ENCODE measurements at regions not wholly inside any gene's neighbourhood (a gene's known extent, or its start where the extent isn't known, plus 50 kb on each side); places are given as distances from the start of the nearest gene placed in this dataset.

GRCh38 chr14:101227611-101228594, 324.4 kb upstream of the RTL1 start:
- peaks cover 0 to 70% of the 10 kb centered on the region in 2 experiments; a peak in 1 of 4 replicates for H3K4me1 ChIP-seq (ENCODE audit: control insufficient read depth in 1 of 2, insufficient read depth in 2 of 2, low read depth in 1 of 2, low read length in 1 of 2)
- CTCF ChIA-PET: interaction anchor here (0.6 to 3.2 kb wide), 9 partner anchors 32 to 850 kb away, joined by 3 to 13 read pairs (median 3); no protein-coding TSS in a partner anchor
- no peaks in the 10 kb centered on the region for H3K9me3 ChIP-seq
- no peaks in the 10 kb centered on the region for H3K36me3 ChIP-seq (replicated peaks in 1 of 2; ENCODE audit: control insufficient read depth in 1 of 2, insufficient read depth in 2 of 2, low read length in 1 of 2)
- H2AFZ ChIP-seq (ENCODE audit: low read depth): no peak overlapping the region
- peak overlapping the region in 1 of 2 experiments; percentile 97; a peak in 2 of 4 replicates for H3K27ac ChIP-seq (ENCODE audit: low read depth in 2 of 2, low read length in 1 of 2)
- H3K27me3 ChIP-seq (ENCODE audit: insufficient read depth): no peaks in the 10 kb centered on the region
- H3K4me3 ChIP-seq (ENCODE audit: low read depth in 2 of 2, low read length in 1 of 2): peak overlapping the region in 1 of 2 experiments; percentile 6; a peak in 1 of 4 replicates
- H3K9ac ChIP-seq: no peak overlapping the region
- no peak for DNase-seq
- no peaks in the 10 kb centered on the region for H3F3A ChIP-seq (replicated peaks; ENCODE audit: insufficient read depth)
- POLR2A ChIA-PET: interaction anchor here (0.5 to 5.1 kb wide), 10 partner anchors 51 to 810 kb away, joined by 3 to 46 read pairs (median 5); partner anchors contain the start of gene RTL1
- no peak for TF ChIP-seq NRF1 (IDR thresholded peaks at IDR 0.05; ENCODE audit: low read depth, low read length)
- no peak for TF ChIP-seq MXI1 (IDR thresholded peaks at IDR 0.05; ENCODE audit: low read depth, low read length)
- no peak for TF ChIP-seq USF2 (IDR thresholded peaks at IDR 0.05; ENCODE audit: borderline replicate concordance, low read depth, low read length)
- no peak for TF ChIP-seq CTCF (IDR thresholded peaks at IDR 0.05)
- TF ChIP-seq FOXJ3 (CRISPR knock-in tag; IDR thresholded peaks at IDR 0.05): no peak
- TF ChIP-seq EZH2phosphoT487 (IDR thresholded peaks at IDR 0.05; ENCODE audit: borderline replicate concordance, low read depth): no peak
- no peak for TF ChIP-seq MEF2A (IDR thresholded peaks at IDR 0.05; ENCODE audit: borderline replicate concordance, low read depth)
- no peak for TF ChIP-seq GATA2 (CRISPR knock-in tag; IDR thresholded peaks at IDR 0.05)
- no peak for TF ChIP-seq TAF1 (IDR thresholded peaks at IDR 0.05; ENCODE audit: borderline replicate concordance, low read depth, low read length)
- TF ChIP-seq RFX5 (IDR thresholded peaks at IDR 0.05; ENCODE audit: low read length): no peak
- no peak for TF ChIP-seq EP300 (IDR thresholded peaks at IDR 0.05; ENCODE audit: borderline replicate concordance in 1 of 2, low read depth in 1 of 2, low read length in 1 of 2)
- no peak for TF ChIP-seq CHD2 (IDR thresholded peaks at IDR 0.05; ENCODE audit: low read length, partially characterized antibody)
- no peak for TF ChIP-seq MAX (IDR thresholded peaks at IDR 0.05; ENCODE audit: low read depth)
- TF ChIP-seq GABPA (IDR thresholded peaks at IDR 0.05; ENCODE audit: low read depth): no peak
- TF ChIP-seq TCF12 (IDR thresholded peaks at IDR 0.05): no peak
- no peak for TF ChIP-seq RAD21 (IDR thresholded peaks at IDR 0.05; ENCODE audit: low read length)
- TF ChIP-seq ELF1 (IDR thresholded peaks at IDR 0.05): no peak
- no peak for TF ChIP-seq NFIC (IDR thresholded peaks at IDR 0.05; ENCODE audit: borderline replicate concordance)
- H3K4me2 ChIP-seq: no peak overlapping the region
- H3K9me2 ChIP-seq: no peaks in the 10 kb centered on the region
- no peaks in the 10 kb centered on the region for H4K20me1 ChIP-seq (ENCODE audit: insufficient read depth)
- no peaks in the 10 kb centered on the region for H3K79me2 ChIP-seq (ENCODE audit: insufficient read depth)
- 88% methylated on average over 29 of the region's 41 CpGs for WGBS (ENCODE audit: low lambda C conversion rate)

All from SK-N-SH (cell line).